HG02678 (cell line): ENCODE measurements at regions not wholly inside any gene's neighbourhood (a gene's known extent, or its start where the extent isn't known, plus 50 kb on each side); places are given as distances from the start of the nearest gene placed in this dataset.

Experiments used
- ATAC-seq: cut with Tn5 transposase; IDR thresholded peaks from one replicate; pipeline ENCODE4 v1.9.1; 2021; ENCODE audit warnings: mild to moderate bottlenecking, moderate library complexity; ENCODE audit not compliant: unreplicated experiment

GRCh38 chr7:41834805-41835694, 132.2 kb upstream of the INHBA start:
- no peak for ATAC-seq

- no peak for ATAC-seq
These were observed 130.1 kb upstream of the INHBA start for GRCh38 chr7:41832941-41833340.

- ATAC-seq, result no peak
These were observed 127.4 kb upstream of the INHBA start for GRCh38 chr7:41830271-41830670.

- ATAC-seq, result no peak
These were observed 126.0 kb upstream of the INHBA start for GRCh38 chr7:41828911-41829310.

GRCh38 chr7:41826641-41827040, 123.8 kb upstream of the INHBA start:
- ATAC-seq, result no peak

- no peak for ATAC-seq
These were observed 123.1 kb upstream of the INHBA start for GRCh38 chr7:41825927-41826480.

GRCh38 chr7:41824284-41824683, 121.4 kb upstream of the INHBA start:
- ATAC-seq, result no peak

GRCh38 chr7:41822259-41822817, 119.4 kb upstream of the INHBA start:
- no peak for ATAC-seq

- no peak for ATAC-seq
These were observed 118.8 kb upstream of the INHBA start for GRCh38 chr7:41821521-41822213.

- no peak for ATAC-seq
These were observed 117.3 kb upstream of the INHBA start for GRCh38 chr7:41820111-41820671.

GRCh38 chr7:41819645-41820044, 116.8 kb upstream of the INHBA start:
- no peak for ATAC-seq

GRCh38 chr7:41818765-41819398, 116.0 kb upstream of the INHBA start:
- no peak for ATAC-seq

- ATAC-seq, result peak; percentile 55
These were observed 114.5 kb upstream of the INHBA start for GRCh38 chr7:41817386-41817785.

- ATAC-seq, result no peak
These were observed 113.2 kb upstream of the INHBA start for GRCh38 chr7:41816111-41816510.

- ATAC-seq, result no peak
These were observed 112.0 kb upstream of the INHBA start for GRCh38 chr7:41814888-41815287.

GRCh38 chr7:41813286-41813685, 110.4 kb upstream of the INHBA start:
- ATAC-seq, result no peak

GRCh38 chr7:41811941-41812340, 109.1 kb upstream of the INHBA start:
- ATAC-seq, result no peak

- ATAC-seq, result peak; percentile 82
These were observed 107.2 kb upstream of the INHBA start for GRCh38 chr7:41809940-41810576.

GRCh38 chr7:41809529-41809939, 106.6 kb upstream of the INHBA start:
- ATAC-seq, result no peak

GRCh38 chr7:41809116-41809515, 106.2 kb upstream of the INHBA start:
- no peak for ATAC-seq
